Epithelial cell of esophagus (primary cell): ENCODE measurements at regions not wholly inside any gene's neighbourhood (a gene's known extent, or its start where the extent isn't known, plus 50 kb on each side); places are given as distances from the start of the nearest gene placed in this dataset.

Experiments used
- DNase-seq: peaks from one replicate; pipeline ENCODE4 v3.0.0; 2010; ENCODE audit warnings: low read depth
- H3K4me3 ChIP-seq: 2 replicates; pipeline ENCODE4 v1.5.1; 2011; ENCODE audit warnings: mild to moderate bottlenecking, low read length, control low read depth
- CTCF ChIP-seq: IDR thresholded peaks from 2 replicates; pipeline ENCODE4 v1.5.1; 2011; ENCODE audit warnings: low read depth, mild to moderate bottlenecking, low read length, control low read depth, inconsistent platforms; ENCODE audit not compliant: insufficient read depth; ENCODE audit errors: missing control alignments

- H3K4me3 ChIP-seq, result no peak overlapping the region
- TF ChIP-seq CTCF, result no peak
- DNase-seq, result no peak
These were observed 451.2 kb downstream of the PCDH7 start for GRCh38 chr4:31171362-31171761.

GRCh38 chr4:31175242-31175910 is 455.2 kb downstream of the PCDH7 start:
- TF ChIP-seq CTCF, result no peak
- DNase-seq, result peak; percentile 78
- no peak overlapping the region for H3K4me3 ChIP-seq

- no peak for DNase-seq
- no peak overlapping the region for H3K4me3 ChIP-seq
- no peak for TF ChIP-seq CTCF
These were observed 463.1 kb downstream of the PCDH7 start for GRCh38 chr4:31183256-31183655.

GRCh38 chr4:31185014-31185585 is 464.9 kb downstream of the PCDH7 start:
- no peak for DNase-seq
- TF ChIP-seq CTCF, result no peak

GRCh38 chr4:31187979-31188378 is 467.8 kb downstream of the PCDH7 start:
- TF ChIP-seq CTCF, result no peak
- no peak overlapping the region for H3K4me3 ChIP-seq
- peak; percentile 8 for DNase-seq

More at GRCh38 chr4:31185014-31185585, 464.9 kb downstream of the PCDH7 start:
- no peak overlapping the region for H3K4me3 ChIP-seq

- no peak overlapping the region for H3K4me3 ChIP-seq
- DNase-seq, result no peak
- no peak for TF ChIP-seq CTCF
These were observed 469.8 kb downstream of the PCDH7 start for GRCh38 chr4:31189938-31190337.

- no peak for TF ChIP-seq CTCF
- no peak for DNase-seq
- H3K4me3 ChIP-seq, result no peak overlapping the region
These were observed 470.5 kb downstream of the PCDH7 start for GRCh38 chr4:31190671-31191070.
